ENCODE measurements at regions not wholly inside any gene's neighbourhood (a gene's known extent, or its start where the extent isn't known, plus 50 kb on each side); places are given as distances from the start of the nearest gene placed in this dataset.

DNA sequence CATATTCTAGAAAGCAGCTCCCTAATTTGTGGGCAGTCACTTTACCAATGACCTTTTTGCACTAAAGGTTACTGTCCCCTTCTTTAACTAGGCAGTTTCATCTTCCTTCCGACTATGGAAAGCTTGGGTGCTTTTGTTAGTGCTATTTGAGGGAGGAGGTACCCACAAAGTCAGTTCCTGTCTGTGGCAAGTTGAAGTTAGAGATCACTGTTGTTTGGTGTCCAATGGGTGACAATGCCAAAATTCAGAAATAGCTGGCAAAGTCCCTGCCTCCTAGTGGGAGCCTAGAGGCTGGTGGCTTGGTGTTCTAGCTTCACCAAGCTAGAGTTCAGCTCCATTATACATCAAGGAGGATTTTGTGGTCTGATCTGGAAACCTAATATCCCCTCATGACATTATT, 87.1 kb upstream of the PNPT1 start:
- Histone ChIP-seq H3K27ac (ENCODE audit: low read depth, low read length) (no peak overlapping the region), H3K4me1 (ENCODE audit: control insufficient read depth, low read length) (no peaks in the 10 kb centered on the region), H3K9me3 (ENCODE audit: control insufficient read depth, insufficient read depth, low read length) (no peaks in the 10 kb centered on the region), H3K9me2 (replicated peaks; ENCODE audit: control insufficient read depth, low read length) (no peaks in the 10 kb centered on the region), H3K27me3 (ENCODE audit: control insufficient read depth, low read length) (peaks cover 19% of the 10 kb centered on the region), H4K20me1 (ENCODE audit: control insufficient read depth, insufficient read depth, low read depth, low read length) (no peaks in the 10 kb centered on the region), H3F3A (ENCODE audit: control insufficient read depth, insufficient read depth) (no peaks in the 10 kb centered on the region), H3K4me3 (ENCODE audit: low read length) (no peak overlapping the region), H3K4me2 (ENCODE audit: low read length) (no peak overlapping the region), H3K36me3 (ENCODE audit: control insufficient read depth, low read length) (no peaks in the 10 kb centered on the region), H3K79me2 (ENCODE audit: control insufficient read depth, low read length) (no peaks in the 10 kb centered on the region)
- no peak for TF ChIP-seq EZH2phosphoT487 (IDR thresholded peaks at IDR 0.05; ENCODE audit: borderline replicate concordance, low read length)
- TF ChIP-seq, protein P1, sequence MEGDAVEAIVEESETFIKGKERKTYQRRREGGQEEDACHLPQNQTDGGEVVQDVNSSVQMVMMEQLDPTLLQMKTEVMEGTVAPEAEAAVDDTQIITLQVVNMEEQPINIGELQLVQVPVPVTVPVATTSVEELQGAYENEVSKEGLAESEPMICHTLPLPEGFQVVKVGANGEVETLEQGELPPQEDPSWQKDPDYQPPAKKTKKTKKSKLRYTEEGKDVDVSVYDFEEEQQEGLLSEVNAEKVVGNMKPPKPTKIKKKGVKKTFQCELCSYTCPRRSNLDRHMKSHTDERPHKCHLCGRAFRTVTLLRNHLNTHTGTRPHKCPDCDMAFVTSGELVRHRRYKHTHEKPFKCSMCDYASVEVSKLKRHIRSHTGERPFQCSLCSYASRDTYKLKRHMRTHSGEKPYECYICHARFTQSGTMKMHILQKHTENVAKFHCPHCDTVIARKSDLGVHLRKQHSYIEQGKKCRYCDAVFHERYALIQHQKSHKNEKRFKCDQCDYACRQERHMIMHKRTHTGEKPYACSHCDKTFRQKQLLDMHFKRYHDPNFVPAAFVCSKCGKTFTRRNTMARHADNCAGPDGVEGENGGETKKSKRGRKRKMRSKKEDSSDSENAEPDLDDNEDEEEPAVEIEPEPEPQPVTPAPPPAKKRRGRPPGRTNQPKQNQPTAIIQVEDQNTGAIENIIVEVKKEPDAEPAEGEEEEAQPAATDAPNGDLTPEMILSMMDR (IDR thresholded peaks at IDR 0.05; ENCODE audit: low read depth, low read length, poor library complexity, severe bottlenecking), result no peak

DNA sequence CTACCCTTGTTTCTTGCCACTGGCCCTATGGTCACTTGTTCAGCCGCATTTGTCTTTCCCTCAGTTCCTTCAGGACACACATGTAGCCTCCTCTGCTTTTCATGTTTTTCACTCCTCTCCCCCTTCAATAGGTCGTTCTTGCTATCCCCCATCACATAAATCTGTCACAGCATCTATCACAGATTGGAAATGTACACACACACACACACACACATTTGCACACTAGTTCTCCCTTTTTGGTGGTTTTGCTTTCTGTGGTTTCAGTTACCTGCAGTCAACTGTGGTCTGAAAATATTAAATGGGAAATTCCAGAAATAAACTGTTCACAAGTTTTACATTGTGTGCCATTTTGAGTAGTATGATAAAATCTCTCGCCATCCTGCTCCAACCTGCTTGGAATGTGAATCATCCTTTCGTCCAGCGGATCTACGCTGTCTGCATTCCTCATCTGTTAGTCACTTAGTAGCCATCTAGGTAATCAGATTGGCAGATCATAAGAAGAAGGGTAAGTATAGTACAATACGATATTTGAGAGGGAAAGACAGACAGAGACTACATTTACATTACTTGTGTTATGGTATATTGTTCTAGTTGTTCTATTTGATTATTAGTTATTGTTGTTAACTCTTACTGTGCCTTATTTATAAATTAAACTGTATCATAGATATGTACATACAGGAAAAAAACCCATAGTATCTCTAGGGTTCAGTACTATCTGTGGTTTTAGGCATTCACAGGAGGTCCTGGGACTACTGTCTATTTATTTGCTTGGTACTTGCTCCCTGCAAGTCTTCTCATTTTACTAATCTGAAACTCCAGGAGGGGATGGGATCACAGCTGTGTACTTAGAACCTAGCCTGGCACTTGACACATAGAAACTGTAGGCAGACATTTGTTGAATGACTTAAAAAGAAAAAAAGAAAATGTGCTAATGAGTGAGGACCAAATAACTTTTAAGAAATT, 86.1 kb upstream of the PNPT1 start:
- no peaks in the 10 kb centered on the region for H3K9me2 ChIP-seq (replicated peaks; ENCODE audit: control insufficient read depth, low read length)
- H3K36me3 ChIP-seq (ENCODE audit: control insufficient read depth, low read length), result no peaks in the 10 kb centered on the region
- H4K20me1 ChIP-seq (ENCODE audit: control insufficient read depth, insufficient read depth, low read depth, low read length), result no peaks in the 10 kb centered on the region
- H3K79me2 ChIP-seq (ENCODE audit: control insufficient read depth, low read length), result no peaks in the 10 kb centered on the region
- no peak overlapping the region for H3K4me3 ChIP-seq (ENCODE audit: low read length)
- no peaks in the 10 kb centered on the region for H3K9me3 ChIP-seq (ENCODE audit: control insufficient read depth, insufficient read depth, low read length)
- peaks cover 19% of the 10 kb centered on the region for H3K27me3 ChIP-seq (ENCODE audit: control insufficient read depth, low read length)
- H3F3A ChIP-seq (ENCODE audit: control insufficient read depth, insufficient read depth), result no peaks in the 10 kb centered on the region
- no peaks in the 10 kb centered on the region for H3K4me1 ChIP-seq (ENCODE audit: control insufficient read depth, low read length)
- H3K27ac ChIP-seq (ENCODE audit: low read depth, low read length), result no peak overlapping the region
- H3K4me2 ChIP-seq (ENCODE audit: low read length), result no peak overlapping the region
- TF ChIP-seq, protein P1 (IDR thresholded peaks at IDR 0.05; ENCODE audit: low read depth, low read length, poor library complexity, severe bottlenecking), result no peak
- no peak for TF ChIP-seq EZH2phosphoT487 (IDR thresholded peaks at IDR 0.05; ENCODE audit: borderline replicate concordance, low read length)

DNA sequence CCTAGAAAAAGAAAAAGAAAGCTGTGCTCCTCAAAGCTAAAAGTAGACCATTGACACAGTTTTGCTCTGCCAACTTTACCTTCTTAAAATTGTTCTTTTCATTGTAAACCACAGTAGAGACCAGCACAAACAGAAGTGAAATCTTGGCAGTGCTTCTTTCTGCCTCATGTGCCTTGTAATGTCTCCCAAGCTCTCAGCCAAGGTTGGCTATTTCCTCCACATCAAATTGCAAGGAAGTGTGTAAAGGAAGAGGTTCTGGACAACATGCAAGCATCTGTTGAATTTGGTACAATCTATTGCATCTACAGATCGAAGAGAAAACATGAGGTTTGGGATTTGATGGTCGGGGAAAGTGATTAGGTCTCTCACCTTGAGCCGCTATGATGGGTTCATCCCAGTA, 83.3 kb upstream of the PNPT1 start:
- TF ChIP-seq EZH2phosphoT487 (IDR thresholded peaks at IDR 0.05; ENCODE audit: borderline replicate concordance, low read length), result no peak
- TF ChIP-seq, protein P1 (IDR thresholded peaks at IDR 0.05; ENCODE audit: low read depth, low read length, poor library complexity, severe bottlenecking), result no peak
- no peaks in the 10 kb centered on the region for H3F3A ChIP-seq (ENCODE audit: control insufficient read depth, insufficient read depth)

More for the DNA sequence above, 83.3 kb upstream of the PNPT1 start:
- no peaks in the 10 kb centered on the region for H3K9me3 ChIP-seq (ENCODE audit: control insufficient read depth, insufficient read depth, low read length)
- no peak overlapping the region for H3K4me3 ChIP-seq (ENCODE audit: low read length)
- H3K4me2 ChIP-seq (ENCODE audit: low read length), result no peak overlapping the region
- no peaks in the 10 kb centered on the region for H3K79me2 ChIP-seq (ENCODE audit: control insufficient read depth, low read length)
- no peaks in the 10 kb centered on the region for H3K4me1 ChIP-seq (ENCODE audit: control insufficient read depth, low read length)
- H3K36me3 ChIP-seq (ENCODE audit: control insufficient read depth, low read length), result no peaks in the 10 kb centered on the region
- peaks cover 18% of the 10 kb centered on the region for H3K27me3 ChIP-seq (ENCODE audit: control insufficient read depth, low read length)
- no peaks in the 10 kb centered on the region for H4K20me1 ChIP-seq (ENCODE audit: control insufficient read depth, insufficient read depth, low read depth, low read length)
- H3K27ac ChIP-seq (ENCODE audit: low read depth, low read length), result no peak overlapping the region
- no peaks in the 10 kb centered on the region for H3K9me2 ChIP-seq (replicated peaks; ENCODE audit: control insufficient read depth, low read length)
